ENCODE measurements at regions not wholly inside any gene's neighbourhood (a gene's known extent, or its start where the extent isn't known, plus 50 kb on each side); places are given as distances from the start of the nearest gene placed in this dataset.

GRCh38 chr5:2532809-2533208 is 218.7 kb downstream of the IRX2 start:
- no peaks in the 10 kb centered on the region for H4K20me1 ChIP-seq (ENCODE audit: low read length)
- no TSS peak for BruUV-seq (replicated peaks)
- ATAC-seq: no peak

GRCh38 chr5:2531318-2531717 is 220.2 kb downstream of the IRX2 start:
- DNase-seq: no peak
- ATAC-seq: no peak
- no TSS peak for BruUV-seq (replicated peaks)

More at GRCh38 chr5:2532809-2533208, 218.7 kb downstream of the IRX2 start:
- H3K4me1 ChIP-seq (ENCODE audit: insufficient read depth, low read length): no peaks in the 10 kb centered on the region
- intact Hi-C loops (cut with micrococcal nuclease): no loop called here
- ChIA-PET CTCF (no interaction called here), POLR2A (ENCODE audit: unreplicated experiment) (no interaction called here)
- no peak for TF ChIP-seq CTCF (conservative IDR thresholded peaks at IDR 0.05; ENCODE audit: low read depth, low read length)
- no peak for TF ChIP-seq EZH2phosphoT487 (IDR thresholded peaks at IDR 0.05; ENCODE audit: borderline replicate concordance, low read length)
- TF ChIP-seq EZH2 (IDR thresholded peaks at IDR 0.05; ENCODE audit: low read length, unreplicated experiment): no peak
- no peaks in the 10 kb centered on the region for H3F3A ChIP-seq (ENCODE audit: low read length, unreplicated experiment)
- no peak overlapping the region for H3K27ac ChIP-seq (ENCODE audit: low read length)
- no peak for DNase-seq
- H3K9me2 ChIP-seq (replicated peaks; ENCODE audit: low read length): no peaks in the 10 kb centered on the region
- H2AFZ ChIP-seq (ENCODE audit: low read length): no peak overlapping the region
- no peak overlapping the region for H3K9ac ChIP-seq (ENCODE audit: low read length)
- peaks cover 12% of the 10 kb centered on the region for H3K27me3 ChIP-seq (ENCODE audit: low read length)
- no peak overlapping the region for H3K4me2 ChIP-seq (ENCODE audit: low read length)
- H3K9me3 ChIP-seq (ENCODE audit: low read length): no peaks in the 10 kb centered on the region
- H3K4me3 ChIP-seq (ENCODE audit: low read length): no peak overlapping the region
- no peaks in the 10 kb centered on the region for H3K36me3 ChIP-seq (ENCODE audit: low read depth, low read length)
- H3K79me2 ChIP-seq (ENCODE audit: low read length): no peaks in the 10 kb centered on the region

GRCh38 chr5:2530609-2531008 is 220.9 kb downstream of the IRX2 start:
- intact Hi-C loops (cut with micrococcal nuclease): no loop called here
- H4K20me1 ChIP-seq (ENCODE audit: low read length): no peaks in the 10 kb centered on the region
- ChIA-PET POLR2A (ENCODE audit: unreplicated experiment) (no interaction called here), CTCF (no interaction called here)
- no peaks in the 10 kb centered on the region for H3K27me3 ChIP-seq (ENCODE audit: low read length)
- H3K4me1 ChIP-seq (ENCODE audit: insufficient read depth, low read length): no peaks in the 10 kb centered on the region
- BruUV-seq (replicated peaks): no TSS peak
- H3K4me2 ChIP-seq (ENCODE audit: low read length): no peak overlapping the region
- no peaks in the 10 kb centered on the region for H3K79me2 ChIP-seq (ENCODE audit: low read length)
- ATAC-seq (no peak), DNase-seq (no peak)
- TF ChIP-seq EZH2phosphoT487 (IDR thresholded peaks at IDR 0.05; ENCODE audit: borderline replicate concordance, low read length): no peak
- no peak for TF ChIP-seq CTCF (conservative IDR thresholded peaks at IDR 0.05; ENCODE audit: low read depth, low read length)
- TF ChIP-seq EZH2 (IDR thresholded peaks at IDR 0.05; ENCODE audit: low read length, unreplicated experiment): no peak
- no peaks in the 10 kb centered on the region for H3K9me2 ChIP-seq (replicated peaks; ENCODE audit: low read length)
- no peaks in the 10 kb centered on the region for H3F3A ChIP-seq (ENCODE audit: low read length, unreplicated experiment)
- no peak overlapping the region for H3K27ac ChIP-seq (ENCODE audit: low read length)
- no peak overlapping the region for H2AFZ ChIP-seq (ENCODE audit: low read length)
- H3K9ac ChIP-seq (ENCODE audit: low read length): no peak overlapping the region
- H3K4me3 ChIP-seq (ENCODE audit: low read length): no peak overlapping the region
- no peaks in the 10 kb centered on the region for H3K36me3 ChIP-seq (ENCODE audit: low read depth, low read length)
- H3K9me3 ChIP-seq (ENCODE audit: low read length): no peaks in the 10 kb centered on the region

More at GRCh38 chr5:2531318-2531717, 220.2 kb downstream of the IRX2 start:
- ChIA-PET CTCF (no interaction called here), POLR2A (ENCODE audit: unreplicated experiment) (no interaction called here)
- Histone ChIP-seq H2AFZ (ENCODE audit: low read length) (no peak overlapping the region), H3K79me2 (ENCODE audit: low read length) (no peaks in the 10 kb centered on the region), H3K9me2 (replicated peaks; ENCODE audit: low read length) (no peaks in the 10 kb centered on the region), H3K4me3 (ENCODE audit: low read length) (no peak overlapping the region), H3K9ac (ENCODE audit: low read length) (no peak overlapping the region), H4K20me1 (ENCODE audit: low read length) (no peaks in the 10 kb centered on the region), H3K9me3 (ENCODE audit: low read length) (no peaks in the 10 kb centered on the region), H3F3A (ENCODE audit: low read length, unreplicated experiment) (no peaks in the 10 kb centered on the region), H3K27ac (ENCODE audit: low read length) (no peak overlapping the region), H3K4me2 (ENCODE audit: low read length) (no peak overlapping the region), H3K4me1 (ENCODE audit: insufficient read depth, low read length) (no peaks in the 10 kb centered on the region), H3K27me3 (ENCODE audit: low read length) (no peaks in the 10 kb centered on the region), H3K36me3 (ENCODE audit: low read depth, low read length) (no peaks in the 10 kb centered on the region)
- TF ChIP-seq EZH2 (IDR thresholded peaks at IDR 0.05; ENCODE audit: low read length, unreplicated experiment) (no peak), EZH2phosphoT487 (IDR thresholded peaks at IDR 0.05; ENCODE audit: borderline replicate concordance, low read length) (no peak), CTCF (conservative IDR thresholded peaks at IDR 0.05; ENCODE audit: low read depth, low read length) (no peak)
- intact Hi-C loops (cut with micrococcal nuclease): no loop called here
